HEK293T (cell line): ENCODE measurements at regions not wholly inside any gene's neighbourhood (a gene's known extent, or its start where the extent isn't known, plus 50 kb on each side); places are given as distances from the start of the nearest gene placed in this dataset.

Experiments
- CTCF ChIA-PET: fragments of 350-600 bp; formaldehyde crosslinking; extraction: SDS; loops from one replicate; lab custom pipeline; 2021; ENCODE audit warnings: antibody characterized with exemption, inconsistent platforms; lab: Yijun Ruan, JAX
- POLR2A ChIA-PET: fragments of 350-600 bp; formaldehyde crosslinking; extraction: SDS; loops from one replicate; lab custom pipeline; 2020; ENCODE audit warnings: antibody characterized with exemption, inconsistent platforms; lab: Yijun Ruan, JAX
- DNase-seq: peaks from one replicate; pipeline ENCODE4 v3.0.0; 2012; ENCODE audit warnings: mixed read lengths; ENCODE audit errors: extremely low spot score
- ARNT ChIP-seq: fragments of 450-650 bp; IDR thresholded peaks from 2 replicates; pipeline ENCODE4 v1.6.1; 2017; ENCODE audit warnings: mild to moderate bottlenecking
- BHLHE40 ChIP-seq: fragments of 450-650 bp; IDR thresholded peaks from 2 replicates; pipeline ENCODE4 v1.6.1; 2016; ENCODE audit warnings: mild to moderate bottlenecking, moderate library complexity, borderline replicate concordance
- CTBP1 ChIP-seq: fragments of 450-650 bp; IDR thresholded peaks from 2 replicates; pipeline ENCODE4 v1.6.1; 2016; ENCODE audit warnings: borderline replicate concordance
- ELF4 ChIP-seq: fragments of 450-650 bp; IDR thresholded peaks from 2 replicates; pipeline ENCODE4 v1.6.1; 2017; ENCODE audit warnings: antibody characterized with exemption
- FOXA1 ChIP-seq: fragments of 450-650 bp; IDR thresholded peaks from 2 replicates; pipeline ENCODE4 v1.6.1; 2016; ENCODE audit warnings: mild to moderate bottlenecking
- FOXK2 ChIP-seq: fragments of 450-650 bp; IDR thresholded peaks from 2 replicates; pipeline ENCODE4 v1.6.1; 2016; ENCODE audit warnings: mild to moderate bottlenecking
- FOXM1 ChIP-seq: fragments of 450-650 bp; IDR thresholded peaks from 2 replicates; pipeline ENCODE4 v1.6.1; 2017; ENCODE audit warnings: mild to moderate bottlenecking, borderline replicate concordance
- HDGF ChIP-seq: fragments of 450-650 bp; IDR thresholded peaks from 2 replicates; pipeline ENCODE4 v1.6.1; 2017; ENCODE audit warnings: antibody characterized with exemption, borderline replicate concordance
- L3MBTL2 ChIP-seq: fragments of 450-650 bp; conservative IDR thresholded peaks from 2 replicates; pipeline ENCODE4 v1.6.1; 2016; ENCODE audit warnings: mild to moderate bottlenecking
- LEF1 ChIP-seq: fragments of 450-650 bp; IDR thresholded peaks from 2 replicates; pipeline ENCODE4 v1.6.1; 2017; ENCODE audit warnings: mild to moderate bottlenecking, borderline replicate concordance
- NFRKB ChIP-seq: fragments of 450-650 bp; IDR thresholded peaks from 2 replicates; pipeline ENCODE4 v1.6.1; 2016; ENCODE audit warnings: mild to moderate bottlenecking, moderate library complexity
- PKNOX1 ChIP-seq: fragments of 450-650 bp; IDR thresholded peaks from 2 replicates; pipeline ENCODE4 v1.6.1; 2016
- SP1 ChIP-seq: fragments of 450-650 bp; IDR thresholded peaks from 2 replicates; pipeline ENCODE4 v1.6.1; 2017
- SUZ12 ChIP-seq: fragments of 450-650 bp; IDR thresholded peaks from 2 replicates; pipeline ENCODE4 v1.6.1; 2016; ENCODE audit warnings: mild to moderate bottlenecking
- TARDBP ChIP-seq: fragments of 450-650 bp; IDR thresholded peaks from 2 replicates; pipeline ENCODE4 v1.6.1; 2016
- ZNF384 ChIP-seq: fragments of 450-650 bp; IDR thresholded peaks from 2 replicates; pipeline ENCODE4 v1.6.1; 2016

GRCh38 chr5:52692606-52693005 is 95.1 kb upstream of the ITGA1 start:
- TF ChIP-seq L3MBTL2 (no peak), TARDBP (no peak), FOXA1 (no peak)
- ChIA-PET CTCF (interaction anchor here (0.5 to 1.4 kb wide), 4 partner anchors 81 to 1001 kb away, joined by 3 to 5 read pairs (median 3); no protein-coding TSS in a partner anchor), POLR2A (interaction anchor here (0.7 kb wide), 1 partner anchor 13 kb away, joined by 3 read pairs; no protein-coding TSS in a partner anchor)
- DNase-seq: no peak

- POLR2A ChIA-PET: no interaction called here
- CTCF ChIA-PET: interaction anchor here (1.0 to 1.4 kb wide), 2 partner anchors 80 to 117 kb away, joined by 3 read pairs; no protein-coding TSS in a partner anchor
- no peak for TF ChIP-seq BHLHE40
- TF ChIP-seq SUZ12: no peak
- no peak for TF ChIP-seq HDGF
- no peak for TF ChIP-seq NFRKB
- no peak for TF ChIP-seq L3MBTL2
- no peak for TF ChIP-seq SP1
- no peak for TF ChIP-seq CTBP1
- no peak for TF ChIP-seq FOXA1
- no peak for TF ChIP-seq FOXK2
- no peak for TF ChIP-seq ZNF384
- no peak for TF ChIP-seq ARNT
- no peak for TF ChIP-seq TARDBP
- peak; percentile 22 for DNase-seq
Measured at GRCh38 chr5:52693280-52693679, 94.4 kb upstream of the ITGA1 start.

- no peak for TF ChIP-seq LEF1
- no peak for TF ChIP-seq SP1
- TF ChIP-seq BHLHE40: no peak
- no peak for TF ChIP-seq HDGF
- no peak for TF ChIP-seq TARDBP
- no peak for TF ChIP-seq L3MBTL2
- TF ChIP-seq PKNOX1: no peak
- TF ChIP-seq FOXK2: no peak
- TF ChIP-seq CTBP1: no peak
- no peak for TF ChIP-seq ZNF384
- no peak for TF ChIP-seq NFRKB
- no peak for TF ChIP-seq ELF4
- TF ChIP-seq FOXM1: no peak
- DNase-seq: no peak
- POLR2A ChIA-PET: no interaction called here
- CTCF ChIA-PET: interaction anchor here (1.4 kb wide), 1 partner anchor 116 kb away, joined by 3 read pairs; no protein-coding TSS in a partner anchor
Measured at GRCh38 chr5:52693836-52694235, 93.9 kb upstream of the ITGA1 start.

GRCh38 chr5:52694648-52695047 is 93.1 kb upstream of the ITGA1 start:
- CTCF ChIA-PET: interaction anchor here (1.2 kb wide), 1 partner anchor 9 kb away, joined by 4 read pairs; no protein-coding TSS in a partner anchor
- POLR2A ChIA-PET: no interaction called here
- TF ChIP-seq ELF4 (no peak), FOXK2 (no peak), SUZ12 (no peak), FOXA1 (no peak), TARDBP (no peak), HDGF (no peak), SP1 (no peak), BHLHE40 (no peak), ARNT (no peak), ZNF384 (no peak)
- DNase-seq: no peak

GRCh38 chr5:52702877-52703276 is 84.8 kb upstream of the ITGA1 start:
- TF ChIP-seq PKNOX1: no peak
- TF ChIP-seq TARDBP: no peak
- no peak for TF ChIP-seq CTBP1
- no peak for TF ChIP-seq BHLHE40
- ChIA-PET CTCF (no interaction called here), POLR2A (no interaction called here)
- DNase-seq: no peak

- TF ChIP-seq SUZ12 (no peak), ZNF384 (no peak), FOXA1 (no peak), ARNT (no peak), FOXK2 (no peak), HDGF (no peak), BHLHE40 (no peak), TARDBP (no peak), L3MBTL2 (no peak), FOXM1 (no peak), ELF4 (no peak)
- ChIA-PET POLR2A (no interaction called here), CTCF (no interaction called here)
- DNase-seq: no peak
Measured at GRCh38 chr5:52703321-52703720, 84.4 kb upstream of the ITGA1 start.

GRCh38 chr5:52705720-52706119 is 82.0 kb upstream of the ITGA1 start:
- ChIA-PET POLR2A (no interaction called here), CTCF (no interaction called here)
- TF ChIP-seq NFRKB: no peak
- no peak for TF ChIP-seq ARNT
- DNase-seq: no peak

GRCh38 chr5:52706775-52707174 is 80.9 kb upstream of the ITGA1 start:
- TF ChIP-seq FOXM1 (no peak), FOXA1 (no peak), ELF4 (no peak), L3MBTL2 (no peak), BHLHE40 (no peak)
- CTCF ChIA-PET: no interaction called here
- no peak for DNase-seq
- POLR2A ChIA-PET: no interaction called here
